ENCODE measurements at regions not wholly inside any gene's neighbourhood (a gene's known extent, or its start where the extent isn't known, plus 50 kb on each side); places are given as distances from the start of the nearest gene placed in this dataset.

DNA sequence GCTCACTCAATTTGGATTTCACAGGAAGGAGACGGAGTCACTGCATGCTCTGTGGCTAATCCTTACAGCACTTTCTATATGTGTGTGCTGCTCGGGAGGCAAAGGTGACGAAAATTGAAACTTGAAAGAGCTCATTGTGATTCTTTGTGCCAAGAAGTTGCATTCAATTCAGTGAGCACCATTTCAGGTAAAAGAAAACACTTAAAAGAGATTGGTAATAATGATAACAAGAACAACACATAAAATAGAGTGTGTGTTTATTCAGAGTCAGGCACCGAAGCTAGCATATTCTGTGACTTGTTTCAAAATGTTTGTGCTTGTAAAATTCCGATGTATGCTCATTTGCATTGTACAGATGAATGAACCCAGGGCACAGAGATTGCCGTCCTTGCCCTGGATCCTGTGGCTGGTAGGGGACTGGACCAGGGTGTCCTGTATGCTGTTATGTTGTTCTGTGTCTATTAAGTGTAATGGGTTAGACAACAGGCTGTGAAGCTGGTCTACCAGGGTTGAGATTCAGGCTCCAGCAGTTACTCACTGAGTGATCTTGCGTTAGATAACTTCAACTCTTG is 193.3 kb upstream of the PROK2 start (continued):
- no peak for TF ChIP-seq SIRT6 (IDR thresholded peaks at IDR 0.05; ENCODE audit: low read length)
- no peak for TF ChIP-seq KDM5A (IDR thresholded peaks at IDR 0.05; ENCODE audit: low read length)
- no peak for TF ChIP-seq PHF8 (conservative IDR thresholded peaks at IDR 0.05; ENCODE audit: low read depth, low read length)

Data from H1 (cell line).